ENCODE measurements at regions not wholly inside any gene's neighbourhood (a gene's known extent, or its start where the extent isn't known, plus 50 kb on each side); places are given as distances from the start of the nearest gene placed in this dataset.

- Histone ChIP-seq H3K4me1 (ENCODE audit: control insufficient read depth, low read length) (no peaks in the 10 kb centered on the region), H3K4me3 (ENCODE audit: low read length) (no peak overlapping the region)
Measured at GRCh38 chr10:44671319-44671718, 239.8 kb upstream of the TMEM72 start.

DNA sequence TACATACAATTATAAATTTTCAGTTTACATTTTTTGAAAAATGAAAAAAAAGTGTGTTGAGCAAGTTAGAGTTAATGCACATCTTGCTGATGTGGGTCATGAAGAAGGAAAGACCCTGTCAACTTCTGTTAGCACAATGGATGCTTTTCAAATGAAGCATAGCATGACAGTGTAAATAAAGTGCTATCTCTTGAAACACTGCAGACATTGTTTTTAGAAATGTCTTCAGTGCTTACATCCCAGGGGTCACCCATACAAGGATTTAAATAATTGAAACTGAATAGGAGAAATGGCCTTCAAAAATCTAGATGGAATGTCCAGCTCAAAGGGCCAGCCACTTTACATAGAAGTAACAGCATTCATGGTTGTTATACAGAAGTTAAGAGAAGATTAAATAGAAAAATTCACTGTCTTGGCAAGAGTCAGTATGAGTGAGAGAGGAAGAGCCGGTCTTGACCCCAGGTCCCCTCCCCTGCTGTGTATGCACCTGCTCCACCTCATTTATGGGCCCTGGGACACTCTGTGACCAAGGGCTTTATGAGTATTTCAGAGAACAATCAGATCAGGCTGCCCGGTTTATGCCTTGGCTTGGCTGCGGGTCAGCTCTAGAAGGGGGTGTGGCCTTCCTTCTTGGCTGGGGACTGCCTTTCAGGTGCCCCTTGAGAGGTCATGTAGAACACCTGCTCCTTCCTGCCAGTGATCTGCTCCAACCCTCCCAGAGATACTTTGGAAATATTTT lies 237.7 kb upstream of the TMEM72 start:
- Histone ChIP-seq H4K20me1 (ENCODE audit: control insufficient read depth, insufficient read depth, low read depth, low read length) (no peaks in the 10 kb centered on the region), H3K4me3 (ENCODE audit: low read length) (no peak overlapping the region), H3K4me2 (ENCODE audit: low read length) (no peak overlapping the region), H3K36me3 (ENCODE audit: control insufficient read depth, low read length) (no peaks in the 10 kb centered on the region), H3K9me3 (ENCODE audit: control insufficient read depth, insufficient read depth, low read length) (no peaks in the 10 kb centered on the region), H3K9me2 (replicated peaks; ENCODE audit: control insufficient read depth, low read length) (no peaks in the 10 kb centered on the region), H3K27me3 (ENCODE audit: control insufficient read depth, low read length) (no peaks in the 10 kb centered on the region), H3K79me2 (ENCODE audit: control insufficient read depth, low read length) (no peaks in the 10 kb centered on the region), H3K27ac (ENCODE audit: low read depth, low read length) (no peak overlapping the region), H3K4me1 (ENCODE audit: control insufficient read depth, low read length) (no peaks in the 10 kb centered on the region), H3F3A (ENCODE audit: control insufficient read depth, insufficient read depth) (no peaks in the 10 kb centered on the region)
- TF ChIP-seq EZH2phosphoT487 (IDR thresholded peaks at IDR 0.05; ENCODE audit: borderline replicate concordance, low read length), result no peak
- TF ChIP-seq, protein P1, sequence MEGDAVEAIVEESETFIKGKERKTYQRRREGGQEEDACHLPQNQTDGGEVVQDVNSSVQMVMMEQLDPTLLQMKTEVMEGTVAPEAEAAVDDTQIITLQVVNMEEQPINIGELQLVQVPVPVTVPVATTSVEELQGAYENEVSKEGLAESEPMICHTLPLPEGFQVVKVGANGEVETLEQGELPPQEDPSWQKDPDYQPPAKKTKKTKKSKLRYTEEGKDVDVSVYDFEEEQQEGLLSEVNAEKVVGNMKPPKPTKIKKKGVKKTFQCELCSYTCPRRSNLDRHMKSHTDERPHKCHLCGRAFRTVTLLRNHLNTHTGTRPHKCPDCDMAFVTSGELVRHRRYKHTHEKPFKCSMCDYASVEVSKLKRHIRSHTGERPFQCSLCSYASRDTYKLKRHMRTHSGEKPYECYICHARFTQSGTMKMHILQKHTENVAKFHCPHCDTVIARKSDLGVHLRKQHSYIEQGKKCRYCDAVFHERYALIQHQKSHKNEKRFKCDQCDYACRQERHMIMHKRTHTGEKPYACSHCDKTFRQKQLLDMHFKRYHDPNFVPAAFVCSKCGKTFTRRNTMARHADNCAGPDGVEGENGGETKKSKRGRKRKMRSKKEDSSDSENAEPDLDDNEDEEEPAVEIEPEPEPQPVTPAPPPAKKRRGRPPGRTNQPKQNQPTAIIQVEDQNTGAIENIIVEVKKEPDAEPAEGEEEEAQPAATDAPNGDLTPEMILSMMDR (IDR thresholded peaks at IDR 0.05; ENCODE audit: low read depth, low read length, poor library complexity, severe bottlenecking), result no peak

More at GRCh38 chr10:44671319-44671718, 239.8 kb upstream of the TMEM72 start:
- H3K4me2 ChIP-seq (ENCODE audit: low read length), result no peak overlapping the region
- H3F3A ChIP-seq (ENCODE audit: control insufficient read depth, insufficient read depth), result no peaks in the 10 kb centered on the region
- no peaks in the 10 kb centered on the region for H3K9me2 ChIP-seq (replicated peaks; ENCODE audit: control insufficient read depth, low read length)
- TF ChIP-seq EZH2phosphoT487 (IDR thresholded peaks at IDR 0.05; ENCODE audit: borderline replicate concordance, low read length), result no peak
- TF ChIP-seq, protein P1 (IDR thresholded peaks at IDR 0.05; ENCODE audit: low read depth, low read length, poor library complexity, severe bottlenecking), result no peak
- H3K27me3 ChIP-seq (ENCODE audit: control insufficient read depth, low read length), result no peaks in the 10 kb centered on the region
- peaks cover 4% of the 10 kb centered on the region; the same call in 1 of the 2 replicates for H3K9me3 ChIP-seq (ENCODE audit: control insufficient read depth, insufficient read depth, low read length)
- no peak overlapping the region for H3K27ac ChIP-seq (ENCODE audit: low read depth, low read length)
- no peaks in the 10 kb centered on the region for H3K36me3 ChIP-seq (ENCODE audit: control insufficient read depth, low read length)
- H4K20me1 ChIP-seq (ENCODE audit: control insufficient read depth, insufficient read depth, low read depth, low read length), result no peaks in the 10 kb centered on the region
- no peaks in the 10 kb centered on the region for H3K79me2 ChIP-seq (ENCODE audit: control insufficient read depth, low read length)

- Histone ChIP-seq H3K4me2 (ENCODE audit: low read length) (no peak overlapping the region), H3K9me3 (ENCODE audit: control insufficient read depth, insufficient read depth, low read length) (no peaks in the 10 kb centered on the region), H3K4me1 (ENCODE audit: control insufficient read depth, low read length) (no peaks in the 10 kb centered on the region), H3K79me2 (ENCODE audit: control insufficient read depth, low read length) (no peaks in the 10 kb centered on the region), H4K20me1 (ENCODE audit: control insufficient read depth, insufficient read depth, low read depth, low read length) (no peaks in the 10 kb centered on the region), H3K27me3 (ENCODE audit: control insufficient read depth, low read length) (no peaks in the 10 kb centered on the region), H3K4me3 (ENCODE audit: low read length) (no peak overlapping the region), H3F3A (ENCODE audit: control insufficient read depth, insufficient read depth) (no peaks in the 10 kb centered on the region), H3K9me2 (replicated peaks; ENCODE audit: control insufficient read depth, low read length) (no peaks in the 10 kb centered on the region), H3K36me3 (ENCODE audit: control insufficient read depth, low read length) (no peaks in the 10 kb centered on the region), H3K27ac (ENCODE audit: low read depth, low read length) (no peak overlapping the region)
- TF ChIP-seq, protein P1 (IDR thresholded peaks at IDR 0.05; ENCODE audit: low read depth, low read length, poor library complexity, severe bottlenecking), result no peak
- TF ChIP-seq EZH2phosphoT487 (IDR thresholded peaks at IDR 0.05; ENCODE audit: borderline replicate concordance, low read length), result no peak
Measured at GRCh38 chr10:44674536-44675386, 236.4 kb upstream of the TMEM72 start.

All from DOHH2 (cell line).